Fibroblast of skin of right quadriceps (primary cell): ENCODE measurements at regions not wholly inside any gene's neighbourhood (a gene's known extent, or its start where the extent isn't known, plus 50 kb on each side); places are given as distances from the start of the nearest gene placed in this dataset.

Experiments
- DNase-seq: peaks from one replicate; pipeline ENCODE4 v3.0.0-alpha.2; 2013

- no peak for DNase-seq
Observed at GRCh38 chr6:6533176-6533575, 55.3 kb upstream of the LY86 start.

GRCh38 chr6:6534399-6534798 lies 54.1 kb upstream of the LY86 start:
- no peak for DNase-seq

GRCh38 chr6:6537488-6538260 lies 50.8 kb upstream of the LY86 start:
- DNase-seq = no peak

- DNase-seq = no peak
Observed at GRCh38 chr6:6538261-6538660, 50.3 kb upstream of the LY86 start.
